SK-N-MC (cell line): ENCODE measurements at regions not wholly inside any gene's neighbourhood (a gene's known extent, or its start where the extent isn't known, plus 50 kb on each side); places are given as distances from the start of the nearest gene placed in this dataset.

ENCODE experiments used
- DNase-seq: peaks from one replicate; pipeline ENCODE4 v3.0.0-alpha.2; 2011; ENCODE audit warnings: low read depth, low spot score
- H3K27ac ChIP-seq: fragments of 200-600 bp; sonication (generic); 2 replicates; pipeline ENCODE4 v1.5.1; 2016; ENCODE audit warnings: mixed run types
- H3K36me3 ChIP-seq: fragments of 200-600 bp; sonication (generic); 2 replicates; pipeline ENCODE4 v1.6.1; 2017; ENCODE audit warnings: antibody characterized with exemption, low read length, mixed read lengths; ENCODE audit not compliant: insufficient read depth
- H3K4me3 ChIP-seq: fragments of 200-600 bp; sonication (generic); 2 replicates; pipeline ENCODE4 v1.5.1; 2016
- H3K9ac ChIP-seq: fragments of 200-600 bp; sonication (generic); 2 replicates; pipeline ENCODE4 v1.8.0; 2017; ENCODE audit warnings: mixed run types, mixed read lengths; ENCODE audit not compliant: insufficient read length
- H3K9me3 ChIP-seq: fragments of 200-600 bp; sonication (generic); 2 replicates; pipeline ENCODE4 v1.6.1; 2017; ENCODE audit warnings: low read depth, mild to moderate bottlenecking, antibody characterized with exemption, low read length, moderate library complexity, mixed read lengths
- EZH2 ChIP-seq: fragments of 200-600 bp; sonication (generic); IDR thresholded peaks from one replicate; pipeline ENCODE4 v1.6.1; 2017; ENCODE audit warnings: antibody characterized with exemption
- FOXP2 ChIP-seq: optimal IDR thresholded peaks from 2 replicates; pipeline ENCODE3; 2011; ENCODE audit warnings: mild to moderate bottlenecking, moderate library complexity; ENCODE audit not compliant: insufficient read depth; ENCODE audit errors: extremely low read length, control extremely low read depth
- POLR2AphosphoS5 ChIP-seq: IDR thresholded peaks from 2 replicates; pipeline ENCODE4 v1.6.1; 2012; ENCODE audit warnings: mild to moderate bottlenecking, low read depth, low read length, borderline replicate concordance

DNA sequence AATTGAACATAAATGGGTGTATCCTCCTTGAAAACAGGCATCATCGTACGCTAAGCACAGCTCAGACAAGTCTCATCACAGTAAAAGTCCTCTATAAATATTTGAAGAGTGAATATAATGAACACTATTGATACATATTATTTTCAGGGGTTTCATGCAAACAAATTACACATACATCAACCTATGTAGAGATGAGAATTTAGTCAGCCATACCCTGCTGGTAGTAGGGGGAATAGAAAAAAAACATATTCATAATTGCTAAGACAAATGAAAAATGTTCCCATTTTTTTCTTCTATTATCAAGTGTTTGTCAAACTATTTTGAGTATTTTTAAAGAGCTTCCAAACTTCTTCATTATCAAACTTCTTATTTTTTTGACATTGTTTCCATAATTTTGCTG, 205.6 kb upstream of the SOX5 start:
- H3K36me3 ChIP-seq: no peaks in the 10 kb centered on the region
- DNase-seq: no peak
- no peak overlapping the region for H3K27ac ChIP-seq
- H3K4me3 ChIP-seq: no peak overlapping the region
- no peak overlapping the region for H3K9ac ChIP-seq
- H3K9me3 ChIP-seq: no peaks in the 10 kb centered on the region
- TF ChIP-seq POLR2AphosphoS5: no peak

DNA sequence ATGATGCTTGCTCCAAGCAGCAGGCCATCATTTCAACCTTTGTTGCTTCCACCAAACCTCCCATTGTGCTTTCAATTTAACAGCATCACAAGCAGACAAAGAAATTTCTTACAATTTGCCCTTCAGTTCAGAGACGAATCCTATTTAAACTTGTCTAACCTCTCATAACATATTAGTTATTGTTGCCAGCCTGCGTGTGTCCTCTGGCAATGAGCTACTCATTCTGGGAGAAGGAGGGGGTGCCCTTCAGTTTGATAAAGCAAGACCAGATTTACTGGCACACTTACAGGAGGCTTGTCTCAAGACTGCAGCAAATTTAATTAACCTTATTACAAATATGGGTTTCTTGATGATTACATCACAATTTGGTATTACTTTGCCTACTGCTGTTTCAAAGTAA, 203.6 kb upstream of the SOX5 start:
- no peaks in the 10 kb centered on the region for H3K9me3 ChIP-seq
- no peak for DNase-seq
- no peak overlapping the region for H3K4me3 ChIP-seq
- H3K36me3 ChIP-seq: no peaks in the 10 kb centered on the region
- no peak for TF ChIP-seq POLR2AphosphoS5
- no peak for TF ChIP-seq EZH2
- TF ChIP-seq FOXP2: no peak
- no peak overlapping the region for H3K9ac ChIP-seq
- H3K27ac ChIP-seq: no peak overlapping the region

DNA sequence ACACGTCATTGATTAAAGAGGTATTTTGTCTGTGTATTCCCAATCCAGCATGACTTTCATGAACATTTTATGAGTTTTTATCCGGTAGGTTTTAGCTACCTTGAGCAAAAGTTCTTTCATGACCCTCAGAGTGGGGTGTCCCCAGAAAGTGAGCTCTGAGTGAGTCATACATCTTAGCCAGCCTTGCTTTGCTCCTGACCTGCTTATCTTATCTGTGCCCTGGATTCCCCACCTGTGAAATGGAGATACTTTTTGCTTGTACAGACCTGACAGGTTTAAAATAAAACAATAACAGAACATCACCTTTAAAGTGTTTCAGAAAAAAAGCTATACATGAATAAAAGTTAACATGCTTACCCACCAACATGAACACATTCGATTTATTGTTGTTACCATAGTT, 202.8 kb upstream of the SOX5 start:
- Histone ChIP-seq H3K9me3 (no peaks in the 10 kb centered on the region), H3K9ac (no peak overlapping the region), H3K4me3 (no peak overlapping the region), H3K27ac (no peak overlapping the region), H3K36me3 (no peaks in the 10 kb centered on the region)
- no peak for TF ChIP-seq POLR2AphosphoS5
- TF ChIP-seq EZH2: no peak
- TF ChIP-seq FOXP2: no peak
- no peak for DNase-seq

DNA sequence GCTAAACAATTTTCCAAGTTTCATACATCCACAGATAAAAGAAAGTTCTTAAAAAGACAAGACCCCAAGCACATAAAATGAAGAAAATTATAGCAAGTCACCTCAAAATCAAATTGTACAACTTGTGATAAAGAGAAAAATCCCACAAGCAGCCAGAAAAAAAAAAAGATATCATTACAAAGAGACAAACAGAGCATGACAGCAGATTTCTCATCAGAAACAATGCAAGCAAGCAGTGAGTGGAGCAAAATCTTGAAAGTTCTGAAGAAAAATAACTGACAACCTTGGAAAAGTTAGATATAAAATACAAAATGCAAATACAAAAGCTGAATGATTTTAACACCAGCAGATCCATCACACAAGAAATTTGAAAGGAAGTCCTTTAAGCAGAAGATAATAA, 194.5 kb upstream of the SOX5 start:
- Histone ChIP-seq H3K36me3 (no peaks in the 10 kb centered on the region), H3K27ac (no peak overlapping the region), H3K4me3 (no peak overlapping the region), H3K9me3 (0 out of 2 replicates have a peak, but pooled peaks cover 4% of the 10 kb centered on the region), H3K9ac (no peak overlapping the region)
- no peak for DNase-seq
- TF ChIP-seq FOXP2 (no peak), EZH2 (no peak), POLR2AphosphoS5 (no peak)

DNA sequence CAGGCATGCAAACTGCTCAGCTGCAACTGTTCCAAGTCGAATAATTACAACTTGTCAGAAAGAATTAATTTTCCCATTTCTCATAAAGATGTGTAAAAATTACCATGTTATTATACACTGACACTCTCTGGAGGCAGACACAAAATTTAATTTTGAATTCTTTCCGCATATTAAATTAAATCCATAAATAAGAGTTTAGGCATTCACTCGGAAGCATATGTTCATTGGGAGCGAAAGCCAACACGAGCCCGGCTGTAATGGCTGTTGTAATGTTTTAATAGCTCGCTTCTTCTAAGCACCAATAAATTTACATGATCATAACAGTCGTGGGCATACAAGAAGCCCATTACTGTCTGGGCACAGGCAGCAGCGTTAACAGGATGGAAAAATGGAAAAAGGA, 189.6 kb upstream of the SOX5 start:
- Histone ChIP-seq H3K9me3 (0 out of 2 replicates have a peak, but pooled peaks cover 3% of the 10 kb centered on the region), H3K9ac (no peak overlapping the region), H3K27ac (no peak overlapping the region), H3K36me3 (no peaks in the 10 kb centered on the region), H3K4me3 (no peak overlapping the region)
- DNase-seq: no peak
- TF ChIP-seq POLR2AphosphoS5 (no peak), FOXP2 (no peak), EZH2 (no peak)

DNA sequence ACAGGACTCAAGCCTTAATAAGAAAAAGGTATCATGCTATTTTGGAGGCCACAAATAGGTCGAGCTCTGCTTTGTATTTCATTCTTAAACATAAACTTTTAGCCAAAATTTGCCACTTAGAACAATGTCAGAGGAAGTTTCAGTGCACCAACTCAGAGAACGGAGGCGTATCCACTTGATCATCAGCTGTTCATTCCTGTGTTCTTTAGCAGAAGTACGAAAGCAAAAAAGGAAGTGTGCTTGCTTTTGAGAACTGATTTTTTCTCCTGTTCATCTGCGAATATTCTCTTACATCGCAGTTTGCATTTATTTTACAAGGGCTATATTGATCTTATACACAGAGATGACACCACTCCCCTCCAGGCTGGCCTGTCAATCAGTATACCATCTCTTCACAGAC, 188.6 kb upstream of the SOX5 start:
- no peak overlapping the region for H3K27ac ChIP-seq
- no peak overlapping the region for H3K9ac ChIP-seq
- no peak overlapping the region for H3K4me3 ChIP-seq
- H3K36me3 ChIP-seq: no peaks in the 10 kb centered on the region
- TF ChIP-seq POLR2AphosphoS5: no peak
- TF ChIP-seq EZH2: no peak
- no peak for TF ChIP-seq FOXP2
- no peak for DNase-seq
- no peaks in the 10 kb centered on the region for H3K9me3 ChIP-seq

DNA sequence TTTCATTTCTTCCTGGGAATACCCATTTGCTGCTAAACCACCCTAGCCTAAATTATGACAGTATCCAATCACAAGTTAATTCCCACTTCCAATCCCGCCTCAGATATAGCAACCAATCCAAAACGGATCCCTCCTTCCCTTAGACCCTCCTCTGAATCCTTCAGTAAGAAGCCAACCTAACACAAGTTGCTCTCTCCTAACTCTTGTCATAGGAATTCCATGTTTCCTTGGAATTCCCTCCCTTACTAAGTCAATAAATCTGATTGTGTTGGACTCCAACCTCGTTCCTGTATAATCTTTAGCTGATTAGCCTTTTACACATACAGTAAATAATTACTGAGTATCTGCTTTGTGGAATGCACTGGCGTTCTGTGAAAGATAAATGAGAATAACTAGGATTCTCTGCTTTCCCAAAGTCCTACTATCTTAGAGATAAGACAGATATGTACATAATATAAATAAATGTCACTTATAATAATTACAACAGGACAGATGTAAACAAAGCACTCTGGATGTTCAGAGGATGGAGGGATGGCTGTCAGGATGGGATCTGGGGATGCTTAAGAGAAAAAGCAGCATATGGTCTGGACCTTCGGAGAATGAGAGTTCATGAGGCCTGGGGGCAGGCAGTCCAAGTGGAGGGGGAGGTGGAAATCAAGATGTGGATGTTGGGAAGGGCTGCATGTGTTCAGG, 185.8 kb upstream of the SOX5 start:
- H3K9ac ChIP-seq: no peak overlapping the region
- H3K27ac ChIP-seq: no peak overlapping the region
- DNase-seq: no peak
- H3K36me3 ChIP-seq: no peaks in the 10 kb centered on the region
- no peaks in the 10 kb centered on the region for H3K9me3 ChIP-seq
- no peak overlapping the region for H3K4me3 ChIP-seq
- TF ChIP-seq EZH2 (no peak), FOXP2 (no peak), POLR2AphosphoS5 (no peak)

DNA sequence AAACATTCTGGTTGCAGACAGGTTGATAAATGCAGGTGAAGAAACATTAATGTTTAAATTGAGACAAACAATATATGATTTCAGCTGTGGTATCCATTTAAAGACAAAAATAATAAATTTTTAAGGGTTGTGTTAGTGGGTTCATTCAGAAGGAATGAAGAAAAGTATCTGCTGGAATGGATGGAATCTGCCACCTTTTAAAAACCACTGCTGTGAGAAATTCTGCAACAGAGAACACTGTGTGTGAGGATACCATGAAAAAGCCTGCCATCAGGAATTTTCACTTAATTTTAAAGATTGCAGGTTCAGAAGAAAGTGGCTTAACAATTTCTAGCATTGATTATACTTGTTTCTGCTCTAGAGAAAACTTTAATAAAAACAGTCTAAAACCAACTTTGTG, 184.6 kb upstream of the SOX5 start:
- H3K4me3 ChIP-seq: no peak overlapping the region
- H3K36me3 ChIP-seq: no peaks in the 10 kb centered on the region
- no peak overlapping the region for H3K9ac ChIP-seq
- no peak overlapping the region for H3K27ac ChIP-seq
- no peak for DNase-seq
- TF ChIP-seq FOXP2 (no peak), POLR2AphosphoS5 (no peak), EZH2 (no peak)
- no peaks in the 10 kb centered on the region for H3K9me3 ChIP-seq

DNA sequence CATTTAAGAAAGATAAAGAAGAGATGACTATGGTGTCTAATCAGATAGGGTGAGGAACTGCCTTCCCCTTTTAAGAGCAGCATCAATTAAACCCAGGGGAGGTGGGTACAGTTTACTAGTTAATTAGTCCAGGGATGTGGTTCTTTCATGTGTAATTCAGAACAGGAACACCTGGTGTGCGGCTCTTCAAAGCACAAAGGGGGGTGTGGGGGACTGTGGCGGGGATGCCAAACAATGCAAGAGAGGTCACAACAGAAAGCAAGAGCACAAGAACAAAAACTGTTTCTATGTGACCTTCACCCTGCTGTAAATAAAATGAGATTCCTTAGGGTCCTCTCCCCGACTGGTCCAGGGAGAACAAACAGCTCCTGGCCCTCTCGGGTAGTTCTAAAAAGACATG, 183.9 kb upstream of the SOX5 start:
- H3K4me3 ChIP-seq: no peak overlapping the region
- H3K9ac ChIP-seq: no peak overlapping the region
- no peaks in the 10 kb centered on the region for H3K36me3 ChIP-seq
- TF ChIP-seq POLR2AphosphoS5 (no peak), FOXP2 (no peak), EZH2 (no peak)
- no peak for DNase-seq
- H3K27ac ChIP-seq: no peak overlapping the region
- no peaks in the 10 kb centered on the region for H3K9me3 ChIP-seq
